OCI-LY1 (cell line): ENCODE measurements at regions not wholly inside any gene's neighbourhood (a gene's known extent, or its start where the extent isn't known, plus 50 kb on each side); places are given as distances from the start of the nearest gene placed in this dataset.

ENCODE experiments used
- H2AFZ ChIP-seq: fragments of 200-600 bp; sonication (generic), shearing (Covaris generic); 2 replicates; pipeline ENCODE4 v1.6.0; 2014; ENCODE audit warnings: antibody characterized with exemption, mild to moderate bottlenecking, low read length
- H3F3A ChIP-seq: fragments of 200-600 bp; sonication (generic), shearing (Covaris generic); 2 replicates; pipeline ENCODE4 v1.6.0; 2014; ENCODE audit warnings: mild to moderate bottlenecking, antibody characterized with exemption, low read length, moderate library complexity; ENCODE audit not compliant: insufficient read depth
- H3K27ac ChIP-seq: fragments of 200-600 bp; sonication (generic); 2 replicates; pipeline ENCODE4 v1.5.1; 2014; ENCODE audit warnings: low read length, mixed run types, mild to moderate bottlenecking, low read depth; ENCODE audit not compliant: poor library complexity, severe bottlenecking
- H3K27me3 ChIP-seq: fragments of 200-600 bp; sonication (generic); 2 replicates; pipeline ENCODE4 v1.6.0; 2014; ENCODE audit warnings: antibody characterized with exemption, mild to moderate bottlenecking, low read length, moderate library complexity; ENCODE audit not compliant: insufficient read depth
- H3K36me3 ChIP-seq: fragments of 200-600 bp; sonication (generic); 2 replicates; pipeline ENCODE4 v1.6.1; 2014; ENCODE audit warnings: mild to moderate bottlenecking, antibody characterized with exemption, low read length, moderate library complexity, mixed read lengths; ENCODE audit not compliant: insufficient read depth
- H3K4me1 ChIP-seq: fragments of 200-600 bp; sonication (generic); 2 replicates; pipeline ENCODE4 v1.5.1; 2014; ENCODE audit warnings: mild to moderate bottlenecking, low read length, moderate library complexity; ENCODE audit not compliant: insufficient read depth, severe bottlenecking
- H3K4me2 ChIP-seq: fragments of 200-600 bp; sonication (generic), shearing (Covaris generic); 2 replicates; pipeline ENCODE4 v1.6.1; 2014; ENCODE audit warnings: low read length
- H3K4me3 ChIP-seq: fragments of 200-600 bp; sonication (generic); 2 replicates; pipeline ENCODE4 v1.5.1; 2014; ENCODE audit warnings: low read length, low read depth, mild to moderate bottlenecking, mixed read lengths; ENCODE audit not compliant: poor library complexity, severe bottlenecking
- H3K79me2 ChIP-seq: fragments of 200-600 bp; shearing (Covaris generic); 2 replicates; pipeline ENCODE4 v1.6.1; 2016; ENCODE audit warnings: mixed run types, low read length, mixed read lengths; ENCODE audit not compliant: insufficient read depth
- H3K9ac ChIP-seq: fragments of 200-600 bp; sonication (generic), shearing (Covaris generic); 2 replicates; pipeline ENCODE4 v1.6.1; 2014; ENCODE audit warnings: mild to moderate bottlenecking, low read length, mixed read lengths
- H3K9me2 ChIP-seq: fragments of 200-600 bp; sonication (generic), shearing (Covaris generic); 2 replicates; pipeline ENCODE4 v1.6.1; 2014; ENCODE audit warnings: low read depth, mild to moderate bottlenecking, low read length, mixed read lengths
- H3K9me3 ChIP-seq: fragments of 200-600 bp; shearing (Covaris generic); 2 replicates; pipeline ENCODE4 v1.6.1; 2014; ENCODE audit warnings: low read length, mixed read lengths
- H4K20me1 ChIP-seq: fragments of 200-600 bp; sonication (generic), shearing (Covaris generic); 2 replicates; pipeline ENCODE4 v1.6.0; 2016; ENCODE audit warnings: mild to moderate bottlenecking, low read length; ENCODE audit not compliant: insufficient read depth
- EZH2 ChIP-seq: fragments of 200-600 bp; sonication (generic), shearing (Covaris generic); IDR thresholded peaks from 2 replicates; pipeline ENCODE4 v1.8.0; 2017; ENCODE audit warnings: borderline replicate concordance, mixed run types, mild to moderate bottlenecking, antibody characterized with exemption, low read length, moderate library complexity, mixed read lengths
- TF ChIP-seq, protein P1 (sequence below): fragments of 200-600 bp; sonication (generic), shearing (Covaris generic); IDR thresholded peaks from 2 replicates; pipeline ENCODE4 v1.5.1; 2017; ENCODE audit warnings: mild to moderate bottlenecking, antibody characterized with exemption, low read length, moderate library complexity, mixed read lengths

DNA sequence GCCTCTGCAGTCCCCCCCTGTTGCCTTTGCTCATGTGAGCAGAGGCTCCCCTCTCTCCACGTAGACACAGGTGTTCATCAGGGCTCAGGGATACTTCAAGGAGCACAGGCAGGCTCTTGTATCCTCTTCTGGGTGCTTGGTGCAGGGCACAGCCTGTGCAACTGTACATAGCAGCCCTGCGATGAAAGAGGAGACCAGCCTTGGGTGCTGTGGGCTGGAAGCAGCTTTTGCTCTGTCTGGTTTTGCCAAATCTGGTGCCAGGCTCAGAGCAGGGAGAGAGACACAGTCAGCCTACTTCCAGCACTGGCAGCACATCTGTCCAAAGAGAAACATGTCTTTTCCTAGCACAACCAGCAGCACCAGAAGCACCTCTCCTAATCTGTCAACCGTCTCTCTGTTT is 132.1 kb downstream of the ETS2 start:
- Histone ChIP-seq H3K9me2 (no peaks in the 10 kb centered on the region), H3K4me3 (no peak overlapping the region), H3K9me3 (no peaks in the 10 kb centered on the region), H4K20me1 (no peaks in the 10 kb centered on the region), H3K27ac (no peak overlapping the region), H3K79me2 (no peaks in the 10 kb centered on the region), H2AFZ (no peak overlapping the region), H3K27me3 (no peaks in the 10 kb centered on the region; the same call in 1 of the 2 replicates), H3K9ac (no peak overlapping the region), H3K4me2 (no peak overlapping the region), H3K4me1 (peaks cover 33% of the 10 kb centered on the region), H3F3A (no peaks in the 10 kb centered on the region), H3K36me3 (no peaks in the 10 kb centered on the region)
- TF ChIP-seq EZH2: no peak
- TF ChIP-seq, protein P1, sequence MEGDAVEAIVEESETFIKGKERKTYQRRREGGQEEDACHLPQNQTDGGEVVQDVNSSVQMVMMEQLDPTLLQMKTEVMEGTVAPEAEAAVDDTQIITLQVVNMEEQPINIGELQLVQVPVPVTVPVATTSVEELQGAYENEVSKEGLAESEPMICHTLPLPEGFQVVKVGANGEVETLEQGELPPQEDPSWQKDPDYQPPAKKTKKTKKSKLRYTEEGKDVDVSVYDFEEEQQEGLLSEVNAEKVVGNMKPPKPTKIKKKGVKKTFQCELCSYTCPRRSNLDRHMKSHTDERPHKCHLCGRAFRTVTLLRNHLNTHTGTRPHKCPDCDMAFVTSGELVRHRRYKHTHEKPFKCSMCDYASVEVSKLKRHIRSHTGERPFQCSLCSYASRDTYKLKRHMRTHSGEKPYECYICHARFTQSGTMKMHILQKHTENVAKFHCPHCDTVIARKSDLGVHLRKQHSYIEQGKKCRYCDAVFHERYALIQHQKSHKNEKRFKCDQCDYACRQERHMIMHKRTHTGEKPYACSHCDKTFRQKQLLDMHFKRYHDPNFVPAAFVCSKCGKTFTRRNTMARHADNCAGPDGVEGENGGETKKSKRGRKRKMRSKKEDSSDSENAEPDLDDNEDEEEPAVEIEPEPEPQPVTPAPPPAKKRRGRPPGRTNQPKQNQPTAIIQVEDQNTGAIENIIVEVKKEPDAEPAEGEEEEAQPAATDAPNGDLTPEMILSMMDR: no peak

DNA sequence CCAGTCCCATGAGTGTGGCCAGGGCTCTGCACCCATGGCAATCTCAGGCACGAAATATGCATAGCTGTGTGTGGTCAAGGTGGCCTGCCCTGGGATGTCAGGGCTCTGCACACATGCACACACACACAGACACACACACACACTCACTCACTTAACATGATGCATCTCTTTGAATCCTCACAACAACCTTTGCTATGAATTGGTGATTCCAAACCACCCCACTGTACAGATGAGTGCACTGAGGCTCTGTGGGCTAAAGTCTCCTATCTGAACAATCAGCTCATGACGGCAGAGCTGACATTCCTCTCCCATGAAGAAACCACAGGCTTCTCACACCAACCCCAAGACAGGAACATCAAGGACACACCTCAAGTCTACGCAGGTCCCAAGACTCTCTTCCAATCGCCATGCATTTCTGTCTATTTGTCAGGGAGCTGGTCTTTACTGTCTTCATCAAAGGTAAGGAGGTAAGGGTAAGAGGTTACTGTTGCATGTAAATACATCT is 131.6 kb downstream of the ETS2 start:
- TF ChIP-seq, protein P1: no peak
- TF ChIP-seq EZH2: no peak
- H3K4me2 ChIP-seq: no peak overlapping the region

DNA sequence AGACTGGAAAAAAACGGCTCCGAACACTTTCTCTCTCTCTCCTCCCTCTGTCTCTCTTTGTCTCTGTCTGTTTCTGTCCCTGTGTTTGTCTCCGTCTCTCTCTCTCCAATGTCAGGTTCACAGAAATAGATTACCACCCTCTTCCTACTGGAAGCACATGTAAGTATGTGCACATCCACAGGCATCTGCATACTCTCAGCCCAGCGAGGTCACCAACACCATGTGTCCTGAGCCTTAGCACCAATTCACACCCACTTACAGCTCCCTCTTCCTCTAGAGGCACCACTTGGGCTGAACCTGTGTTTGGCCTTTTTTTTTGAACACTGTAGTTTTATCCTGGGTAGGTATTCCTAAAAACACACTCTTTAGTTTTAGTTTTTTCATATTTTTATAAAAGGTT is 130.5 kb downstream of the ETS2 start:
- no peak for TF ChIP-seq EZH2
- TF ChIP-seq, protein P1: no peak
- Histone ChIP-seq H3K27ac (no peak overlapping the region), H2AFZ (no peak overlapping the region), H3K36me3 (no peaks in the 10 kb centered on the region), H3K4me2 (no peak overlapping the region), H3K9ac (no peak overlapping the region), H3K4me3 (no peak overlapping the region), H3K79me2 (no peaks in the 10 kb centered on the region), H3K9me2 (no peaks in the 10 kb centered on the region), H3K9me3 (no peaks in the 10 kb centered on the region), H3K4me1 (peaks cover 33% of the 10 kb centered on the region), H4K20me1 (no peaks in the 10 kb centered on the region), H3F3A (no peaks in the 10 kb centered on the region), H3K27me3 (no peaks in the 10 kb centered on the region; the same call in 1 of the 2 replicates)

More for the DNA sequence above, 131.6 kb downstream of the ETS2 start:
- no peaks in the 10 kb centered on the region; the same call in 1 of the 2 replicates for H3K27me3 ChIP-seq
- H3K9me3 ChIP-seq: no peaks in the 10 kb centered on the region
- H3K79me2 ChIP-seq: no peaks in the 10 kb centered on the region
- H3K4me3 ChIP-seq: no peak overlapping the region
- H3K4me1 ChIP-seq: peaks cover 33% of the 10 kb centered on the region
- H2AFZ ChIP-seq: no peak overlapping the region
- no peaks in the 10 kb centered on the region for H3K36me3 ChIP-seq
- no peaks in the 10 kb centered on the region for H3K9me2 ChIP-seq
- H3F3A ChIP-seq: no peaks in the 10 kb centered on the region
- H3K9ac ChIP-seq: no peak overlapping the region
- H3K27ac ChIP-seq: no peak overlapping the region
- H4K20me1 ChIP-seq: no peaks in the 10 kb centered on the region
